Endodermal cell (in vitro differentiated cells): ENCODE measurements at regions not wholly inside any gene's neighbourhood (a gene's known extent, or its start where the extent isn't known, plus 50 kb on each side); places are given as distances from the start of the nearest gene placed in this dataset.

ENCODE experiments used
- DNase-seq: peaks from one replicate; pipeline ENCODE4 v3.0.0-alpha.2; 2017
- H3K27ac ChIP-seq: 2 replicates; pipeline ENCODE4 v1.5.1; 2013; ENCODE audit warnings: mild to moderate bottlenecking, low read depth, low read length, moderate library complexity
- H3K27me3 ChIP-seq: 2 replicates; pipeline ENCODE4 v1.6.1; 2013; ENCODE audit warnings: mild to moderate bottlenecking, low read length, moderate library complexity; ENCODE audit not compliant: insufficient read depth, control insufficient read depth, poor library complexity, severe bottlenecking
- H3K36me3 ChIP-seq: 2 replicates; pipeline ENCODE4 v1.7.0; 2013; ENCODE audit warnings: mild to moderate bottlenecking, low read length, moderate library complexity; ENCODE audit not compliant: control insufficient read depth, insufficient read depth
- H3K4me1 ChIP-seq: one replicate; pipeline ENCODE4 v1.7.0; 2013; ENCODE audit warnings: low read length; ENCODE audit not compliant: control insufficient read depth, insufficient read depth
- H3K4me3 ChIP-seq: 2 replicates; pipeline ENCODE4 v1.5.1; 2013; ENCODE audit warnings: mild to moderate bottlenecking, low read length, moderate library complexity
- H3K9ac ChIP-seq: 2 replicates; pipeline ENCODE4 v1.6.1; 2013; ENCODE audit warnings: mild to moderate bottlenecking, low read length, moderate library complexity; ENCODE audit not compliant: poor library complexity, severe bottlenecking; ENCODE audit errors: extremely low read depth
- H3K9me3 ChIP-seq: 2 replicates; pipeline ENCODE4 v1.6.1; 2013; ENCODE audit warnings: mild to moderate bottlenecking, low read length, moderate library complexity; ENCODE audit not compliant: control insufficient read depth
- H3K27ac Mint-ChIP-seq: 2 replicates; pipeline ENCODE4 v1.8.0; 2020; ENCODE audit warnings: mixed read lengths
- H3K27me3 Mint-ChIP-seq: 2 replicates; pipeline ENCODE4 v1.8.0; 2021; ENCODE audit warnings: mild to moderate bottlenecking, mixed read lengths; ENCODE audit not compliant: insufficient read depth
- H3K36me3 Mint-ChIP-seq: 2 replicates; pipeline ENCODE4 v1.8.0; 2020; ENCODE audit warnings: low read depth, mixed read lengths
- H3K4me1 Mint-ChIP-seq: 2 replicates; pipeline ENCODE4 v1.8.0; 2020; ENCODE audit warnings: mixed read lengths
- H3K4me3 Mint-ChIP-seq: 2 replicates; pipeline ENCODE4 v1.8.0; 2020; ENCODE audit warnings: mild to moderate bottlenecking, moderate library complexity, mixed read lengths
- H3K9me3 Mint-ChIP-seq: 2 replicates; pipeline ENCODE4 v1.8.0; 2020; ENCODE audit warnings: mild to moderate bottlenecking, mixed read lengths
- CTCF ChIP-seq: fragments of 200-600 bp; sonication (generic); conservative IDR thresholded peaks from 2 replicates; pipeline ENCODE4 v1.5.0; 2021; ENCODE audit warnings: antibody characterized with exemption, mild to moderate bottlenecking
- WGBS, 2 experiments: methylation state at CpG; one replicate each; pipeline versions ENCODE4 v1.1.5 to v1.1.7; 2013; ENCODE audit warnings: missing lambda C conversion rate in 2 of 2, mixed read lengths in 1 of 2; ENCODE audit not compliant: insufficient coverage in 1 of 2, insufficient read length in 1 of 2; 5-methylcytosine and 5-hydroxymethylcytosine counted together

- H3K9ac ChIP-seq: no peak overlapping the region
- no peak overlapping the region for H3K27ac ChIP-seq
- no peak for DNase-seq
- no peaks in the 10 kb centered on the region for H3K4me1 ChIP-seq
- Mint-ChIP-seq H3K36me3 (peaks cover 2% of the 10 kb centered on the region), H3K27me3 (no peaks in the 10 kb centered on the region), H3K4me3 (no peak overlapping the region), H3K4me1 (no peaks in the 10 kb centered on the region), H3K27ac (no peak overlapping the region), H3K9me3 (peaks cover 7% of the 10 kb centered on the region)
- TF ChIP-seq CTCF: no peak
- no peak overlapping the region for H3K4me3 ChIP-seq
- no peaks in the 10 kb centered on the region for H3K27me3 ChIP-seq
- no peaks in the 10 kb centered on the region for H3K36me3 ChIP-seq
- WGBS, 2 experiments: 80 to 94% methylated on average over 1 to 3 of the region's 3 CpGs
- H3K9me3 ChIP-seq: no peaks in the 10 kb centered on the region
Measured at GRCh38 chr2:147156970-147157369, 687.9 kb upstream of the ACVR2A start.

- Mint-ChIP-seq H3K27me3 (no peaks in the 10 kb centered on the region), H3K27ac (no peak overlapping the region), H3K36me3 (peaks cover 4% of the 10 kb centered on the region), H3K4me3 (no peak overlapping the region), H3K9me3 (peaks cover 30% of the 10 kb centered on the region), H3K4me1 (no peaks in the 10 kb centered on the region)
- Histone ChIP-seq H3K4me3 (no peak overlapping the region), H3K4me1 (no peaks in the 10 kb centered on the region), H3K9me3 (peaks cover 16% of the 10 kb centered on the region), H3K9ac (no peak overlapping the region), H3K36me3 (no peaks in the 10 kb centered on the region), H3K27me3 (no peaks in the 10 kb centered on the region), H3K27ac (no peak overlapping the region)
- no peak for DNase-seq
- WGBS, 2 experiments: 92 to 100% methylated on average over 4 of the region's 4 CpGs
- TF ChIP-seq CTCF: no peak
Measured at GRCh38 chr2:147150241-147150635, 694.6 kb upstream of the ACVR2A start.

- DNase-seq: no peak
Measured at GRCh38 chr2:147149575-147150240, 695.1 kb upstream of the ACVR2A start.

More at GRCh38 chr2:147149575-147150240, 695.1 kb upstream of the ACVR2A start:
- 92% methylated on average over 16 of the region's 16 CpGs; no CpG with 5 or more reads in 1 of the 2 experiments for WGBS, 2 experiments
- Mint-ChIP-seq H3K4me3 (no peak overlapping the region), H3K9me3 (peaks cover 30% of the 10 kb centered on the region), H3K27me3 (no peaks in the 10 kb centered on the region), H3K27ac (no peak overlapping the region), H3K36me3 (peaks cover 4% of the 10 kb centered on the region), H3K4me1 (no peaks in the 10 kb centered on the region)
- no peak overlapping the region for H3K27ac ChIP-seq
- no peaks in the 10 kb centered on the region for H3K27me3 ChIP-seq
- no peaks in the 10 kb centered on the region for H3K4me1 ChIP-seq
- no peak overlapping the region for H3K9ac ChIP-seq
- TF ChIP-seq CTCF: no peak
- no peak overlapping the region for H3K4me3 ChIP-seq
- no peaks in the 10 kb centered on the region for H3K36me3 ChIP-seq
- peaks cover 16% of the 10 kb centered on the region for H3K9me3 ChIP-seq
